ENCODE measurements at regions not wholly inside any gene's neighbourhood (a gene's known extent, or its start where the extent isn't known, plus 50 kb on each side); places are given as distances from the start of the nearest gene placed in this dataset.

- no peak for DNase-seq
These were observed 54.7 kb upstream of the EGR2 start for GRCh38 chr10:62870866-62871265.

DNA sequence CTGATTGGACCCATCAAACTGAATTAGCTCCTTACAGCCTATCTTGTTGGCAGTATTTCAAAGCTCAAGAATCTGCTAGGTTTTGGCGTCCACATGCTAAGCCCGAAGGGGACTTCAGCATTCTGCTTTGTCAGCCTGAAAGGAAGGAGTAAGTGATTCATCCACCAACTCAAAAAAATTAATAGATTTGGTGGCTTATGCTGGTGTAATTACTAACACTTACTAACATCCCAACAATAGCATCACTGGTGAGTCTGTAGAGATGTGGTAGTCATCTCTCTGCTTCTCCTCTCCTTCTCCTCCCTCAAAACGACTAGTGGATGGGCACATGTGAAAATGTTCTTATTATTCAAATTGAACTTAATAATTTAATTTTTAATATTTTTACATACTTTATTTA lies 53.8 kb upstream of the EGR2 start:
- DNase-seq = no peak

- DNase-seq = no peak
These were observed 50.8 kb upstream of the EGR2 start for GRCh38 chr10:62866941-62867340.

DNA sequence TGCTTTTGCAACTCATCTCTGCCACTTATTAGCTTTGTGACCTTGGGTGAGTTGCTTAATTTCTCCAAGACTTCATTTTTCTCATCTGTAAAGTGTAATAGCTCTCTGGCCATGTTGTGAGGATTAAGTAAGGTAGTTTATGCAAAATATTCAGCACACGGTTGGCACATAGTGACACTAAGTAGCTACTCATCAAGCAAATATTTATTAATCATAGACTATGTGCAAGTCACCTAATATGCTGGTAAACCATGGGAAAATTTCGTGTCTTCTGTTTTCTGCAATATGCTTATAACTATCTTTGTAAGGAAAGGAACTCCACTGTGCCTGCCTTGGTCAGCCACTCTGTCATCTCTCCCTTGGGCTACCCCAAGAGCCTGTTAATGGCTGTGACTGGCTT lies 50.3 kb upstream of the EGR2 start:
- no peak for DNase-seq
